M059J (cell line): ENCODE measurements at regions not wholly inside any gene's neighbourhood (a gene's known extent, or its start where the extent isn't known, plus 50 kb on each side); places are given as distances from the start of the nearest gene placed in this dataset.

Experiments used
- DNase-seq: peaks from one replicate; pipeline ENCODE4 v3.0.0-alpha.2; 2012; ENCODE audit warnings: low read depth

DNA sequence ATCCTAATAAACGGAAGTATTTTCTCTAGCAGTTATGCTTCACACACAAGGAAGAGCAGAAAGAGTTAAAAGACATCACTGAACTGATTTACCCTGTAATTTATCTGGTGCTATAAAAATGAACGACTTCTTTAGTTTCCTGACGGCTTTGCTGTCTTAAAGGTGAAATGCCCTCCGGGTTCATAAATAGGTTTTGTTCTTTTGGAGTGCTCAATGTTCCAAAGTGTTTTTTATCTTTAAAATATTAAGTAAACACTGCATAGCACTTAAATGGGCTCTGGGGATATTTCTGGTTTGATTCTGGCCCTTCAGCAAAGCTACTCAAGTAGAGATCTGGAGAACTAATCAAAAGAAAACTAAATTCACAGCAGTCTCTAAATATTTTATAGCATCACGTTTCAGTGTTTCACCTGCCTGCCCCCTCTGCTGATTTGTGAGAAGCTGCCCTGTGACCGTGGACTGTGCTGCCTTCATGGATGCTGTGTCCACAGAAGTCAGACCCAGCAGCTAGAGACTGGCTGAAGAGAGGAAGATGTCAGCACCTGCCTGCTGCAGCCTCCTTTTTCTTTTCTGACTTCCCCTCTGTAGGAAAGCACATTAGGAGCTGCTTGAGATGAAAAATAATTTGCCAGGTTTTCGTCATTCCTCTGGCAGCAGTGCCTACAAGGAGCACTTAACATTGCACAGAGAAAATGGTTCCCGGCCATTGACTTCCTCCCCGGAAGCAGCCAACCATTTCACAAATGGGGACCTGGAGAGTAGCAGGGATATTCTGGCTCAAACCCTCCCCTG, 205.1 kb upstream of the FSCB start:
- DNase-seq, result no peak

DNA sequence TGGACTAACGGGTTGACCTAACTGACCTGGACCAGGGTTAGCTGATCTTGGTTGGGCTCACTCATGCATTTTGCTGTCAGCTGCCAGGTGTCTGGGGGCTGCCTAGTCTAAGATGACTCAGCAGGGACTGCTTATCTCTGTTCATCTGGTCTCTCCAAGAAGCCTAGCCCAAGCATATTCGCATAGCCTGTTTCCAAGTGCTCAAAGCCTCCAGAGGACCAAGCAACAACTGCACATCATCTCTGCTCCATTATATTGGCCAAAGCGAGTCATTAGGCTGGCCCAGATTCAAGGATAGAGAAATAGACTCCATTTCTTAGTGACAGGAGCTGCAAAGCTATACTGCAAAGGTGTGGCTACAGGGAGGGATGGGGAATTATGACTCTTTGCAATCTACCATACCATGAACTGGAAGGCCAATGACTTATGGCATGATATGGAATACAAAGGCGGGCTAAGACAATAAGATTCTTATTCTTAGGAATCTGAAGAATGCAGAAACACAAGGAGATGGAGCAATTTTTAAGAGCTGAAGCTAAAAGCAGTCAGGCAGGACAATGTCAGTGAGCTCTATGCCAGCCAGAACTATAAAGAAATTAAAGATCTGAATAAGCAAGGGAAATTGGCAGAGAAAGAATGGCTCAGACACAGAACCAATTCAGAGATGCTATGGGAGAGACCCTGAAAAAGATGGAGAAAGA, 194.6 kb upstream of the FSCB start:
- DNase-seq, result peak; percentile 1

DNA sequence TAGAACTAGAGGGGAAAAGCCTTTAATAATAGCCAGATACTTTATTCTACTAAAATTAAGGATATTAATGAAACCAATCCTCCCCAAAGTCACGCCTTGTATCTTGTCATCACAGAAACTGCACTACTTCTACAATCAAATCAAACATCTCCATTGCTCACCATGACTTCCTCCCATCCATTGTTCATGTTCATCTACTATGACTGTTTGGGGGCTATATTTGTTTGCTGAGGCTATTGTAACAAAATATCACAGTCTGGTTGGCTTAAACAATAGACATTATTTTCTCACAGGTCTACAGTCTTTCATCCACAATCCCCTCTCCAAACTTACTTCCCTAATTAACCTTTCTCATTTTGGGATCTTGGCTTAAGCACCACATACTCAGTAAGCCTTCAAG, 193.6 kb upstream of the FSCB start:
- DNase-seq, result no peak

DNA sequence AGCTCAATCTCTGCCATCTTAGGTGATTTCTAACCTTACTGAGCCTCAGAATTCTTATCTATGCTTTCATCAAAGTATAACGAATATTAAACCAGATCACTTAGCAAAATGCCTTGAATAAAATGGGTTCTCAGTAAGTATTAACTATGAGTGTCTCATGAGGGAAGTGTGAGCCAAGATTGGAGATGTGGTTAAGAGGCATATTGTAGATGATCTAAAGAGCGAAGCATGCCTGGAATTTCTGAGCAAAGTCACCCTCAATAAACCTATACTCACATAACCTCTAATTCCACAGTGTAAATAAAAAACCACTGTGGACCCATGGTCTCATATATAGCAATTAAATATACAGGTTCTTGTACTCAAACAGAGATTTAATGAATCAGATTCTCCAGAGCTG, 193.1 kb upstream of the FSCB start:
- DNase-seq, result peak; percentile 6

DNA sequence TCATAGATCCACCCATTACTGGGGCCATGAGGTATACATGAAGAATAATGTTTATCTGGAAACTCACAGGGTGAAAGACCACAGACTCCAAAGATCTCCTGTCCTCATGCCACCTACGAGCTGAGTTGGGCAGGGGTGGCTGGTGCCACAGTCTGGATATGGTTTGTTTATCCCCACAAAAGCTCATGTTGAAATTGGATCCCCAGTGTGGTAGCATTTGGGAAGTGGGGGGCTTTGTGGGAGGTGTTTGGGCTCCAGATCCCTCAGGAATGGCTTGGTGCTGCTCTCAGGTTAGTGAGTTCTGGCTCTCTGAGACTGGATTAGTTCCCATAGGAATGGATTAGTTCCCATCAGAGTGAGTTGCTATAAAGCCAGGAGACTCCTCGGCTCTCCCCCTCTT, 192.3 kb upstream of the FSCB start:
- DNase-seq, result no peak

DNA sequence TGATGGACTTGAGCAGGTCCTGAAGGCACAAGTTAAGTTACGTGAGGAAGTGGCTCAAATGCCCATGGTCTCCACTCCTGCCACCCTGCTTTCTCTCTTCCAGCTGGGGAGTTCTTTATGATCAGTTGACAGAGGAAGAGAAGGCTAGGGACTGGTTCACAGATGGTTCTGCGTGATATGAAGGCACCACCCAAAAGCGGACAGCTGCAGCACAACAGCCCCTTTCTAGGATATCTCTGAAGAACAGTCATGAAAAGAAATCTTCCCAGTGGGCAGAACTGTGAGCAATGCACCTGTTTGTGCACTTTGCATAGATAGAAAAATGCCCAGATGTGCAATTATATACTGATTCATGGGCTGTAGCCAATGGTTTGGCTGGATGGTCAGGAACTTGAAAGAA, 162.4 kb upstream of the FSCB start:
- no peak for DNase-seq

DNA sequence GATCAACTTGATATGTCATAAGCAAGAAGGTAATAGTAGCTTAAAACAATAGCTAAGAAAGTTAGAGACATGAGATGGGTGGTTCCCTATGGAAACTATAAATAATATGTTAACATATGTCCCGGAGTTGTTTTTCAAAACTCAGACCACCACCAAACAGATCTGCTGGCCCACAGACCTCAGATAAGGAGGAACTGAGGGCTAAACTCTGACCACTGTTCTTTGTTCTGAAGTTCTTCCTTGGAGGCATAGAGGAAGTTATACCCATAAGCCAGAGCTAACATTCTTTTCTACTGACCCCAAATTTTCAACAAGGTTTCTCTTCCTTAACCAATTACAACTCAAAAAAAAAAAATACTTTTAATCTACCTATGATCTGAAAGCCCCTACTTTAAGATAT, 156.1 kb upstream of the FSCB start:
- DNase-seq, result no peak

DNA sequence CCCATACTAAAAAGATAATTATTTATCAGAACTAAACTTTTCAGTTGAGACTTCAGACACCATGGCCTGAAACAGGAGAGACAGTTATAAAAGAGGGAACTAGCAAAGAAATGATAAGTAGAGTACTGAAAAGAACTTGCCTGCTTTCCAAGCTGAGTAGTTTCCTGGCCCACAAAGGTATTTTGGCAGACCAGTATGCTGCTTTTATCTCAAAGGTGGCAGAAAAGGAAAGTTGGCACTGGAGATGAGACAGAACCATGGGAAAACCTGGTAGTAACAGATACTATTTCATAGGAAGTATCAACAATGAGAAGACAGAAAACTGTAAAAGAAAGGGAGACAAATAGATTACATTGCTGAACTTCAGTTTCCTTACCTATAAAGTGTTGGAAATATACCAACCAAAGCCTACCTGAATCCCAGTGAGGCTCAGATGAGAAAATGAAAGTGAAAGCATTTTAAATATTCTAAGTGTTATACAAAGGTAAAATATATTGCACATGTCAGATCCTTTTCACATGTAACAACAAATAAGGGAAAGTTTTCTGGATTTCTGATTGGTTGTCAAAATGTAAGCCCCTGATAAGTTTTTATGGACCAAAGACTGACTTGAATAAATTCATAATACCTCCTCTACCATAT, 155.3 kb upstream of the FSCB start:
- no peak for DNase-seq

DNA sequence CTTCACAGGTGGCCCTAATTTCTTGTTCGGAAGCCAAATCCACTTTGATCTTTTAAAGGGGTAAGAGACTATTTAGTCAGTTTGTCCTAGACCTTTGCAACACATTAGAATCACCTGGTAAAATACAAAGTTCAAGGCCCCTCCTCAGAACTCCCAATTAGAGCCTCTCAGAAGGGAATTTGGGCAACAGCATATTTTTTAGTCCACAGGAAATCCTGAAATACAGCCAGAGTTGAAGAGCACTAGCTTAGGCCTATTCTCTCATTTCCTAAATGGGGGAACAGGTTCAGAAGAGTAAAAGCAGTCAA, 151.3 kb upstream of the FSCB start:
- no peak for DNase-seq

DNA sequence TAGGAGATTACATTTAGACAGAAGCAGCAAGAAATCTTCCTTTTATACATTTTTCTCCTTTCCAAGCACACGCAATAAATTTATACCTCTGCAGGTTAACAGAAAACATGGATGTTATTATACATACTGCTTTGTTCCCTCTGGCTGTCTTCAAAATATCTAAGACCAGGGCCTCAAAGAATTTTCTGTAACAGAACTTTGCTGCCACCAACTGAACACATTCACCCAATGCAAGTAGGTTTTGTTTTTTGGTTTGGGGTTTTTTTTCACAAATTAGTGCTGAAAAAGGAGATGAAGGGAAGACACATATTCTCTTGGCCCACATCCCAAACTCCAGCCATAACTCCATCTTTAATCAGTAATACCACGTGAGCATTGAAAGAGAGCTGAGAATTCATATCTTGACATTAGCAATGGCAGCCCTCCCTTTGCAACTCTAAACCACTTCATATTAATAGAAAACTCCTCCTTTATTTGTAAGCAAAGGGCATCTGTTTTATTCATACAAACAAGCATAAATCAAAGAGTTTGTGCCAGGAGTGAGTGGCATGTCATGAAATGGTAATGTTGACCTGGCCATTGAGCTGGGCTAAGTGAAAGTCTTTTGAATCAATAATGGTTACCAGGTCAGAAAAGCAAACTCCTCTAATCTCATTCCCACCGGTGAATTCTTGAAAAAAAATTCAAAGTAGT, 150.8 kb upstream of the FSCB start:
- no peak for DNase-seq

DNA sequence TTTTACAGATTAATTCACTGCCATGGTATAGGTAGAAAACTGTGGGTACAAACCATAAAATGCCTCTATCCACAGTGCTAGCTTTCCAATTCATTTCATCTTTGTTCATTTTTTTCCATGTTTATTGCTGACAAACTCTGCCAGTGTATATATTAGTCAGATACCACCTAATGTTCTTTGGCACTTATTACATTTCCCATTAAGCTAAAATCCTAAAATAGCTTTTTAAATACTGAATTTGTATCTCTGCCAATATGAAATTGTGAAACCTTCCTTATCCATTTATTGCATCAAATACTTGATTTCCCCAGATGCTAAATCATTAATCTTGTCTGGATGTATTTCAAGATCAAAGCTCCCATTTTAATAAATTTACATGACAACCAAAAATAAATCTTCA, 150.1 kb upstream of the FSCB start:
- DNase-seq, result no peak

DNA sequence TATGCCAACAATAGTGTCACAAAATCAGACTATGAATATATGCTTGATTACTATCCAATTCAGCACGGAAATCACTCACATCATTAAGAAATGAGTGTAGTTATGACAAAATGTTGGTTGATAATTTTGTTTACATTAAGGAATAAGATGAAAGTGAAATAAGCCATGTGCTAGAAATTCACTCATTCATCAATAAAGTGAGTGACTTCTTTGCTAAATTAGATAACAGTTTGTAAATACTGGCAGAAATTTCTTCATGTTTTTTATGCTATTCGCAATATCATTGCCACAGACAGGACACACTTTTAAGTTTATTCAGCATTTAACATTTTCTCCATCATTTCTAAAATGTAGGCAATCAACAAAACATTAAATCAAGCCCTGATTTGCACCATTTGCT, 147.5 kb upstream of the FSCB start:
- DNase-seq, result no peak

DNA sequence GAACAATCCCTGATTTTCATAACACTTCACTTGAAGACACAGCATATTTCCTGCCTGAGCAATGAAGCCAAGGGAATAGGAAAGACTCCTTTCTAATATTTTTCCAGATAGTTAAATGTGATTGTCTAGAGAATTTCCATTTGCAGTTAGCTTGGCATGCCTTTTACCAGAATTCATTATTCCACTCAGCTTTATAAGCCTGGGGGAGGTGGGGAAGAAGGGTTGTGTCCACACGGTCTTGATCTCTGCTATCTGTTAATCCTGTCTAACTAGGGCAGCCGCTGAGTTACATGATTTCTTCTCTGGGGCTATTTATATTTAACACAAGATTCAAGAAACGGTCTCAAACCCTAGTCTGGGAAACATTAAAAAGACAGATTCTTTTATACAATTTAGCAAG, 146.6 kb upstream of the FSCB start:
- DNase-seq, result no peak

DNA sequence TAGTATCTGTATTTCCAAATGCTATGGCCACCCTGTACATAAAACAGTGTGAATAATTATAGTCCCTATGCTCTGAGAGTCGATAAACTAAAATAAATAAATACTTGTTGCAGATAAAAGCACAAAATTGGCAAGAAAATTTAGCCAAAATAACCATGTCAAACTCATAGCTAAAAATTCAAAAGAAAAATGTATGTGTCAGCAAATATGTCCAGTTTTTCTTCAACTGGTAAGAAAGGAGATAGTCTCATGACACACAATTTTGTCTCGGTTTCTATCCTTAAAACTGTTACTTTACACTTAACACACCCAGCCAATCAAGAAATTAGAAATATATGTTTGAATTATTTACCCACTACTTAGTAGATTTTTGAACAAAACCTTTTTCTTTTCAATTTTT, 145.6 kb upstream of the FSCB start:
- no peak for DNase-seq

DNA sequence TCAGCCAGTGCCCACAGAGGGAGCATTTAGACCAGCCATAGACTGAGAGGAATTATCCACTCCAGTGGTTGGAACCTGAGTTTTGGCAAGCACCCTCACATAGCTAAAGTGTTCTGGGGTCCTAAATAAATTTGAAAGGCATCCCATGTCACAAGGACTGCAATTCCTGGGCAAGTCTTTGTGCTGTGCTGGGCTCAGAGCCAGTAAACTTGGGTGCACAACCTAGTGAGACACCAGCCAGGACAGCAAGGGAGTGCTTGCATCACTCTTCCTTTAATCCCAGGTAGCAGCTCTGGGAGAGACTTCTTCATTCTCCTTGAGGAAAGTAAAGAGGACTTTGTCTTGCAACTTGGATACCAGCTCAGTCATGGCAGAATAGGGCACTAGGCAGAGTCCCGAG, 142.0 kb upstream of the FSCB start:
- DNase-seq, result no peak

DNA sequence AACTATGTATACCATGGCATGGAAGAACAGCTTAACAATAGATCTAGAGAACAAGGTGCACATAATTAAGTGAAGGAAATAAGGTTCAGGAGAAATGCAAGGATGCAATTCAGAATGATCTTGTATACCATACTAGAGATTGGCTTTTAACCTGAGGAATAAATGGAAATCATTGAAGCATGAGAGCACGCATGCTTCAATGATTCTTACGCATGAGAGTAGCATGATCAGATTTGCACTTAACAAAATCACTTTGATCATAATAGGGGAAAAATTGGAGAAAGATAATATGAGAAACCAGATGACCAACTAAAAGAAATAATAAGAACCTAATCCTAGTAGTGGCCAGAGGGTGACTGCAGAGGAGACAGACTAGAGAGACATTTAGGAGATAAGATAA, 133.3 kb upstream of the FSCB start:
- DNase-seq, result no peak

DNA sequence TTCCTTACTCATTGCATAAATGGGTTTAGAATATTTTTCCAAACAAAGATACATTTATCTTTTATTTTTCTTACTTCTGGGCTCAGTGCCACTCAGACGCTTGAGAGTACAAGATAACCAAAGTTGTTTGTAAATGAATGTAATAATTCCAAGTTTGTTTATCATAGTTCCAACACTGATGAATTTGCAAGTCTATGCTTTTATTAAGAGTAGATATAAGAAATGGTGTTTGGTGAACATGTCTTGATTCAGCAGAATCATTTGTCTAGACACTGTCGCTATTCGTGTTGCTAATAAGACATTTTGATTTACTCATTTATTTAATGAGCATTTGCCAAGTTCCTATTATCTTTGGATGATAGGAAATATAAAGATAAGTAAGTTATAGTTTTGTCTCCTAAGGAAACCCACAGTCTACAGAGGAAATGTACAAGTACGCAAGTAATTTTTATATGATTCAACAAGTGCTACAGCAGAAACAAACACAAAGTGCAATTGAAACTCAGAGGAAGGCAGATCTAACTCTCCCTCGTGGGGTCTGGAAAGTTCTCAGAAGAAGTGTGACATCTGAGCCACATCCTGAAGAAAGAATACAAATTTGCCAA, 132.8 kb upstream of the FSCB start:
- DNase-seq, result no peak

DNA sequence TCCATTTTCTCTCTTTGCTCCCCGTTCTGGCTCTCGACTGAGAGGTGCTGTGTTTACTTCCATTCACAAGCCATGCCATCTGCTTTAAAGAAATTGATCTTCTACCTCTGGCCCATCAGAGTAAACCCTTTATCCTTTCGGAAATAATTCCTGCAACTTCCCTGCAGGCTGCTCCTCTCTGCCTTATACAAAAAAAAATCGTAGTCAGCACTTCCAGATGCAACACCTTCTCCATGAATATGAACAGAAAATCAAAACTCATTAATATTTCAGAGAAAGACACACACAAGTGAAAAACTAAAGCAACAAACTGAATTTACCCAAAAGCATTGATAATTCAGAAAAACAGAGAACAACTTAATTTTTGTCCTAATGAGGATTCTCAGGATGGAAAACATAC, 127.6 kb upstream of the FSCB start:
- no peak for DNase-seq

DNA sequence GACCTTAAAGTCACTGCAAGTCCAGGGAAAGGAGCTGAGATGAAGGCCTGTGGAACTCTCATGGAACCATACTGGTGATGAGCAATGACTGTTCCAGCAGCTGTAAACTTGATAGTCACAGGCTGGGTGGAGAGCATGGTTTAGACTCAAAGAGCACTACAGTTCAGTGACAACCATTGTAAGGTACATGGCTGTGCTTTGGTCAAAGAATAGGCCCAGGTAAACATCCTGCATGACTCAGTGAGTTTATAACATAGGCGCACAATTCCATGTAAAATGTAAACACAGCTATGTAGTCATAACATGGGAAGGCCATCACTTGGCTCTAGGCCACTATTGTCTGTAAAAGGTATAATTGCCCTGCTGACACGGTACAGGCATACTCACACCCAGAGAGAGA, 119.3 kb upstream of the FSCB start:
- DNase-seq, result no peak

DNA sequence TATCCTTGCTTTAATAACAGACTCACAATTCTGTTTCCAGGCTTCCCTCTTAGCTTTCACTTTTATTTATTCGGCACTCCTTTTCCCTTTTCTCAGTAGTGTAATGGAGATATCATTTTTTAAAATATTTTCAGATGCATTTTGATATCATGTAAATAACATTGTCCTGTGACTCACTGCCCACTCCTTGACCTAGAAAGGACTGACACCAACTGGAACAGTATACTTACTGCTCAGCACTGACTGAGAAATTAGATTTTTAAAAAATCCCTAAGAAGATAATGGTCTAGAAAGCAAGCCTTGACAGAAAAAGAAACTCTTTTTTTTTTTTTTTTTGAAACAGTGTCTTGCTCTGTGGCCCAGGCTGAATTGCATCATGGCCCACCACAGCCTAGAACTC, 118.0 kb upstream of the FSCB start:
- no peak for DNase-seq

DNA sequence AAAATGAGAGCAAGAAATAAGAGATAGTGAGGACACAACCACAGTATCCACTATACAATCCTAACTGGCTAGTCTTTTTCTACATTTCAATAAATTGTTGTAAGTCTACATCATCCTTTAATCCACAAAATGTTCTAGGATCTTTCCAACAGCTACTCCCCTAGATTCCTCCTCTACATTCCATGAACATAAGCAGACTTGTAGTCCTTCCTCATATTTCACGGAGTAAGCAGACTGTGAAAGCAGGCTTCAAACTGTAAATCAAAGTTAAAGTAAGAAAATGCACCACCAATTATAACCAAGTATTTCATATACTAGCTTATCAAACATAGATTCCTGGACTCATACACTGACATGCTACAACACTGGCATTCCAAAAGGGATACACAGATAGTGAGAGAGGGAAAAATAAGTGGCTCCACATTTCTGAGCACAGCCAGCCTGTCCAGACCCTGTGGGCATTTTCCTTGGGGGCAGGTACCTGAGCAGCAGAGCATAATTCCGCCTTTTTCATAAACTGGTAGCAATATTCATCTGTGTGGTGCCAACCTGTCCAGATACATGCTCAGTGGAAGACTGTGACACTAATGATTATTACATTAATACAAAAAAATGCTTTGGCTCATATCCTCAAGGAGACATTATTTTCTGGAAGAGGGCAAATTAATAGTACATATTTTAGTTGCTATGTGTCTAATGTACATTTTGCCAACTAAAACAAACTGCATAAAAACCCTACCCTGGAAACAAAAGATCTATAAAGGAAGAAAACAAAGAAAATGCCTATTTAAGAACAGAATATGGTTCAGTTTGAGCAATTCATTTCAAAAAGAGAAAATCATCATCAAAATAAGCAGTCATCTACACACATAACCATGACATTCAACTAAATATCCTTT, 113.3 kb upstream of the FSCB start:
- DNase-seq, result no peak
